ENCODE measurements at regions not wholly inside any gene's neighbourhood (a gene's known extent, or its start where the extent isn't known, plus 50 kb on each side); places are given as distances from the start of the nearest gene placed in this dataset.

DNA sequence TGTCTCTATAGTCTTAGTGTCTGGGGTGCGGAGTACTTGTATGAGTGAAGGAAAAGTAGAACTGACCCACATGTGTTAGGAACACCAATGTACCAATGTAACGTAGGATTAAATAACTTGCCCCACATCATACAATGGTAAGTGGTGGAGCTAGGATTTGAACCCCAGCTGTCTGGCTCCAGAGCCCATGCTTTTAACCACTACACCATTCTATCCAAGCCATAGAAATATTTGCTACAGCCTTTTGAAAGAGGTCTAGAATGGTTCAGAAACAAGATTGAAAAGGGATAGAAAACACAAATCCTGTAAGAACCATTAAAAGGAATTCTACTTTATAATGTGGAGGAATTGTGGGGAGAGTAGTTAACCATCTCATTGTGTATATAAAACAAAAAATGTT, 169.9 kb upstream of the ATP6AP2 start:
- no peak for DNase-seq (ENCODE audit: low spot score)
- no peak for TF ChIP-seq CTCF (IDR thresholded peaks at IDR 0.05)
- ATAC-seq (ENCODE audit: low FRiP score) = no peak

DNA sequence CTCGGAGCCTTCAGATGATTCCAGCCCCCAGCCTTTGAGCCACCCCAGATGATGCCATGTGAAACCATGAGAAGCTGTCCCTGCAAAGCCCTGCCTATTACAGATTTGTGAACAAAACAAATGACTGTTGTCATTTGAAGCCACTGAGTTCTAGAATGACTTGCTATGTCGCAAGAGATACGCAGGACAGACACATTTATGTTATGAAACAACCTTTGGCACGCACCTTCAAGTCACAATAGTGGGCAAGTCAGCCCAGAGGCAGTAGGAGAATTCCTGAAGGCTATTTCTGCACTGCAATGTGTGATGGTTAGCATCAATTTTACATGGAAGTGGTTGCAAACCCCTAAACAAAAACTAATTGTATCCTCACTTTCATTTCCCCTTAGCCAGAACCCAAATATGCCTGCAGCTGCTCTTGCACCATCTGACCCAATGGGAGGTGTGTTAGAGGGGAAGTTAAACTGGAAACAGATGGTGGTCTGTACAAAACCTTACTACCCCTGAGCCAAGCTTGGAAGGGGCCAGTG, 174.4 kb upstream of the ATP6AP2 start:
- TF ChIP-seq CTCF (IDR thresholded peaks at IDR 0.05) = no peak
- ATAC-seq (ENCODE audit: low FRiP score) (no peak), DNase-seq (ENCODE audit: low spot score) (no peak)

- no peak for TF ChIP-seq CTCF (IDR thresholded peaks at IDR 0.05)
- DNase-seq (ENCODE audit: low spot score) = no peak
- no peak for ATAC-seq (ENCODE audit: low FRiP score)
Measured at GRCh38 chrX:40405399-40405798, 175.4 kb upstream of the ATP6AP2 start.

- TF ChIP-seq CTCF (IDR thresholded peaks at IDR 0.05) = no peak
- no peak for ATAC-seq (ENCODE audit: low FRiP score)
- DNase-seq (ENCODE audit: low spot score) = no peak
Measured at GRCh38 chrX:40403757-40404156, 177.0 kb upstream of the ATP6AP2 start.

GRCh38 chrX:40402831-40403533, 177.8 kb upstream of the ATP6AP2 start:
- ATAC-seq (ENCODE audit: low FRiP score) (no peak), DNase-seq (ENCODE audit: low spot score) (no peak)

DNA sequence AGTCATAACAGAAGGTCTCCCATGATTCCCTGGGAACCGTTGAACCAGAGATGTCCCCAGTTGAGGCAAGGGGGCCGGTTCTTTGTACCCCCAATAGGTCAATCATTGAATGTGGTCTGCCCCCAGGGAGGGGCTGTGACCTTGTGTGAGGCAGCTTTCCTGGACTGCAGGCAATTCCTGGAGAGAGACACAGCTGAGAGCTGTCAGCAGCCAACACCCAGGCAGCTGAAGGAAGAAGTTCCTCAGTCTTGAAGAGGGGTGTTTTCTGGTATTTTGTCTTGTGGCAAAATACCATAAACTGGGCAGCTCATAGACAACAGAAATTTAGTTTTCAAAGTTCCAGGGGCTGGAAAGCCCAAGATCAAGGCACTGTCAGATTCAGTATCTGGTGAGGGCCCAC, 185.7 kb upstream of the ATP6AP2 start:
- no peak for TF ChIP-seq CTCF (IDR thresholded peaks at IDR 0.05)
- no peak for ATAC-seq (ENCODE audit: low FRiP score)
- no peak for DNase-seq (ENCODE audit: low spot score)

More at GRCh38 chrX:40402831-40403533, 177.8 kb upstream of the ATP6AP2 start:
- TF ChIP-seq CTCF (IDR thresholded peaks at IDR 0.05) = no peak

GRCh38 chrX:40394302-40394701, 186.5 kb upstream of the ATP6AP2 start:
- ATAC-seq (ENCODE audit: low FRiP score) = no peak
- no peak for DNase-seq (ENCODE audit: low spot score)
- no peak for TF ChIP-seq CTCF (IDR thresholded peaks at IDR 0.05)
